Fibroblast of gingiva (primary cell): ENCODE measurements at regions not wholly inside any gene's neighbourhood (a gene's known extent, or its start where the extent isn't known, plus 50 kb on each side); places are given as distances from the start of the nearest gene placed in this dataset.

Experiments
- DNase-seq: peaks from one replicate; pipeline ENCODE4 v3.0.0-alpha.2; 2011; ENCODE audit warnings: low read depth

GRCh38 chr12:126196263-126196662, 1131.0 kb downstream of the AACS start:
- no peak for DNase-seq

GRCh38 chr12:126198516-126198915, 1133.3 kb downstream of the AACS start:
- no peak for DNase-seq

GRCh38 chr12:126198966-126199692, 1133.9 kb downstream of the AACS start:
- DNase-seq = peak; percentile 56

GRCh38 chr12:126201981-126202537, 1136.8 kb downstream of the AACS start:
- no peak for DNase-seq

- DNase-seq = no peak
Measured at GRCh38 chr12:126204326-126204725, 1139.1 kb downstream of the AACS start.

GRCh38 chr12:126210026-126210425, 1144.8 kb downstream of the AACS start:
- DNase-seq = no peak

GRCh38 chr12:126210448-126210847, 1145.2 kb downstream of the AACS start:
- peak; percentile 50 for DNase-seq

GRCh38 chr12:126212824-126213223, 1147.6 kb downstream of the AACS start:
- DNase-seq = no peak

- no peak for DNase-seq
Measured at GRCh38 chr12:126218697-126219096, 1153.5 kb downstream of the AACS start.

GRCh38 chr12:126219139-126219538, 1153.9 kb downstream of the AACS start:
- no peak for DNase-seq

- peak; percentile 15 for DNase-seq
Measured at GRCh38 chr12:126219654-126220279, 1154.5 kb downstream of the AACS start.

- DNase-seq = no peak
Measured at GRCh38 chr12:126224032-126224431, 1158.8 kb downstream of the AACS start.

- no peak for DNase-seq
Measured at GRCh38 chr12:126228936-126229335, 1163.7 kb downstream of the AACS start.

GRCh38 chr12:126232711-126233110, 1167.5 kb downstream of the AACS start:
- DNase-seq = no peak

GRCh38 chr12:126233625-126234024, 1168.4 kb downstream of the AACS start:
- DNase-seq = no peak

GRCh38 chr12:126243814-126244440, 1178.7 kb downstream of the AACS start:
- DNase-seq = no peak

- DNase-seq = peak; percentile 44
Measured at GRCh38 chr12:126247936-126248335, 1182.7 kb downstream of the AACS start.

GRCh38 chr12:126248871-126249403, 1183.7 kb downstream of the AACS start:
- DNase-seq = peak; percentile 31

- DNase-seq = no peak
Measured at GRCh38 chr12:126258190-126258589, 1193.0 kb downstream of the AACS start.

GRCh38 chr12:126262829-126263228, 1197.6 kb downstream of the AACS start:
- no peak for DNase-seq

- DNase-seq = no peak
Measured at GRCh38 chr12:126268222-126268621, 1203.0 kb downstream of the AACS start.

GRCh38 chr12:126271159-126271558, 1205.9 kb downstream of the AACS start:
- DNase-seq = no peak

- no peak for DNase-seq
Measured at GRCh38 chr12:126282691-126283090, 1217.5 kb downstream of the AACS start.
